G401.6 (cell line): ENCODE measurements at regions not wholly inside any gene's neighbourhood (a gene's known extent, or its start where the extent isn't known, plus 50 kb on each side); places are given as distances from the start of the nearest gene placed in this dataset.

Experiments
- FAIRE-seq: peaks from 2 replicates; lab custom pipeline; 2012; peaks lifted over from hg19 to GRCh38; lab: Jason Lieb, UNC

- no peak for FAIRE-seq
These were observed 110.0 kb downstream of the LITAF start for GRCh38 chr16:11476676-11477075.

- no peak for FAIRE-seq
These were observed 108.1 kb downstream of the LITAF start for GRCh38 chr16:11478431-11479119.

GRCh38 chr16:11479916-11480315 is 106.8 kb downstream of the LITAF start:
- no peak for FAIRE-seq

- FAIRE-seq, result no peak
These were observed 106.1 kb downstream of the LITAF start for GRCh38 chr16:11480634-11481033.

GRCh38 chr16:11481987-11482386 is 104.7 kb downstream of the LITAF start:
- FAIRE-seq, result no peak

- no peak for FAIRE-seq
These were observed 103.6 kb downstream of the LITAF start for GRCh38 chr16:11482946-11483748.

GRCh38 chr16:11484691-11485258 is 101.9 kb downstream of the LITAF start:
- no peak for FAIRE-seq

GRCh38 chr16:11485676-11486075 is 101.0 kb downstream of the LITAF start:
- no peak for FAIRE-seq

- no peak for FAIRE-seq
These were observed 99.4 kb downstream of the LITAF start for GRCh38 chr16:11487289-11487688.

GRCh38 chr16:11488304-11488703 is 98.4 kb downstream of the LITAF start:
- FAIRE-seq, result no peak

- no peak for FAIRE-seq
These were observed 95.2 kb downstream of the LITAF start for GRCh38 chr16:11491524-11491923.

GRCh38 chr16:11492808-11493530 is 93.8 kb downstream of the LITAF start:
- FAIRE-seq, result no peak

- no peak for FAIRE-seq
These were observed 93.2 kb downstream of the LITAF start for GRCh38 chr16:11493531-11493929.

- no peak for FAIRE-seq
These were observed 92.7 kb downstream of the LITAF start for GRCh38 chr16:11494029-11494428.

GRCh38 chr16:11494433-11494832 is 92.3 kb downstream of the LITAF start:
- no peak for FAIRE-seq

- no peak for FAIRE-seq
These were observed 91.7 kb downstream of the LITAF start for GRCh38 chr16:11495066-11495407.
